Breast epithelium (tissue), 4 donors: ENCODE measurements at regions not wholly inside any gene's neighbourhood (a gene's known extent, or its start where the extent isn't known, plus 50 kb on each side); places are given as distances from the start of the nearest gene placed in this dataset.

Experiments used
- DNase-seq, 2 donors: peaks; one replicate each; pipeline ENCODE4 v3.0.0-alpha.2; 2019; ENCODE audit warnings: low spot score in 2 of 2
- H3K27ac ChIP-seq, 2 donors: fragments of 200-600 bp; sonication (generic) in 1 of 2; one replicate each; pipeline ENCODE4 v1.5.1; 2016 to 2019; ENCODE audit warnings: mild to moderate bottlenecking in 1 of 2
- H3K27me3 ChIP-seq, 2 donors: fragments of 200-600 bp; sonication (generic) in 1 of 2; one replicate each; pipeline versions ENCODE4 v1.5.1 to v1.6.0; 2017 to 2019; ENCODE audit warnings: control low read depth in 1 of 2, mild to moderate bottlenecking in 1 of 2
- H3K36me3 ChIP-seq: fragments of 200-600 bp; one replicate; pipeline ENCODE4 v1.5.1; 2019
- H3K4me1 ChIP-seq, 2 donors: fragments of 200-600 bp; sonication (generic); one replicate each; pipeline ENCODE4 v1.5.1; 2016 to 2019; ENCODE audit warnings: control low read depth in 1 of 2
- H3K4me3 ChIP-seq, 3 donors: fragments of 200-600 bp; sonication (generic); 1 replicate in 2 of 3; 2 replicates in 1 of 3; pipeline ENCODE4 v1.5.1; 2016 to 2019; ENCODE audit warnings: mild to moderate bottlenecking in 3 of 3, moderate library complexity in 2 of 3
- H3K9me3 ChIP-seq, 2 donors: fragments of 200-600 bp; sonication (generic) in 1 of 2; one replicate each; pipeline ENCODE4 v1.5.1; 2016 to 2019; ENCODE audit warnings: control low read depth in 1 of 2
- CTCF ChIP-seq, 3 donors: fragments of 450-650 bp; IDR thresholded peaks; one replicate each; pipeline ENCODE4 v1.5.1; 2016 to 2017; ENCODE audit warnings: antibody characterized with exemption in 3 of 3, mild to moderate bottlenecking in 3 of 3, moderate library complexity in 3 of 3
- POLR2A ChIP-seq: fragments of 450-650 bp; IDR thresholded peaks from one replicate; pipeline ENCODE4 v1.6.1; 2016; ENCODE audit warnings: antibody characterized with exemption, mild to moderate bottlenecking, moderate library complexity
- POLR2AphosphoS5 ChIP-seq, 3 donors: sonication (generic); formaldehyde crosslinking; IDR thresholded peaks; one replicate each; pipeline ENCODE4 v1.6.1; 2017; ENCODE audit warnings: antibody characterized with exemption in 3 of 3
- intact Hi-C: fragments of 100-400 bp; cut with DNase I; formaldehyde crosslinking; loops from one replicate; pipeline ENCODE4 v1.15.1; 2023; ENCODE audit warnings: low total_unique reads

DNA sequence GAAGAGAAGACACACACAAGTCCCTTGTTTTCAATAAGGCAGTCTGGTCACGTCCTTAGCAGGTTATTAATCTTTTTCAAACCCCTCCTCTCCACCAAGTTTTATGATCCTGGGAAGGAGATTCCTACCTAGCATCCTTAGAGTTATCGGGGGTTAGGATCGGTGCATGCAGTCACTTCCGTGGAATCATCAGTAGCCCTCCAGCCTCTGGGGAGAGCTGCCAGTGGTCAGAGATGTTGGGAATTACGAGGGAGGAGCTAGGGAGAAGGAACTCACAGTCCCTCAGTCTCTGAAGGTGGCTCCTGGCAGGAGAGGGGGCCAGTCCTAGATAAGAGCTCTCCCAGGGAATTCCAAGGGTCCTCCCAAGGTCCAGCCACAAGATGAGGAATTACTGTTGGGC lies 57.7 kb upstream of the ATP5PO start:
- Histone ChIP-seq H3K36me3 (no peaks in the 10 kb centered on the region), H3K4me3 (no peak overlapping the region), H3K9me3 (no peaks in the 10 kb centered on the region), H3K4me1 (peaks cover 0 to 5% of the 10 kb centered on the region in 2 donors), H3K27ac (no peak overlapping the region), H3K27me3 (no peaks in the 10 kb centered on the region)
- DNase-seq = no peak
- intact Hi-C loops = no loop called here
- no peak for TF ChIP-seq CTCF (IDR thresholded peaks at IDR 0.05)
- TF ChIP-seq POLR2AphosphoS5 (IDR thresholded peaks at IDR 0.05) = no peak
- TF ChIP-seq POLR2A = no peak

DNA sequence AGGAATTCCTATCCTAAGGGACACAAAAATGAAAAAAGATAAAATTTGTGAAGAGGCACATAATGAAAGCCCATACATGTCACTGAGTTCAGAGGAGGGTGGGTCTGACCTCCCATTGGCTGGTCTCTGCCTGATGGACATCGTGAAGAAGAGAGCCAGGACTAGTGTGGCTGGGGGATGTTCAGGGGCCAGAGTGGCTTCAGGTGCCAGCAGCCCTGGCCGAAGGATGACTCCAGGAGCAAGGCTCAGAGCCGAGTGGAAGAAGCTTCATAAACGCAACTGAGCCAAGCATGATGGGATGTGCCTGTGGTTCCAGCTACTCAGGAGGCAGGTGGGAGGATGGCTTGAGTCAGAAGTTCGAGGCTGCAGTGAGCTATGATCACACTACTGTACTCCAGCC lies 56.9 kb upstream of the ATP5PO start:
- intact Hi-C loops = no loop called here
- no peaks in the 10 kb centered on the region for H3K27me3 ChIP-seq
- H3K4me3 ChIP-seq = no peak overlapping the region
- TF ChIP-seq POLR2A (no peak), POLR2AphosphoS5 (IDR thresholded peaks at IDR 0.05) (no peak), CTCF (IDR thresholded peaks at IDR 0.05) (no peak)
- DNase-seq = no peak
- no peak overlapping the region for H3K27ac ChIP-seq
- peaks cover 0 to 5% of the 10 kb centered on the region in 2 donors for H3K4me1 ChIP-seq
- no peaks in the 10 kb centered on the region for H3K36me3 ChIP-seq
- no peaks in the 10 kb centered on the region for H3K9me3 ChIP-seq

- Histone ChIP-seq H3K4me3 (no peak overlapping the region), H3K27me3 (no peaks in the 10 kb centered on the region), H3K9me3 (no peaks in the 10 kb centered on the region), H3K4me1 (peaks cover 0 to 5% of the 10 kb centered on the region in 2 donors), H3K27ac (no peak overlapping the region), H3K36me3 (no peaks in the 10 kb centered on the region)
- intact Hi-C loops = no loop called here
- no peak for DNase-seq
- TF ChIP-seq CTCF (IDR thresholded peaks at IDR 0.05) (no peak), POLR2A (no peak), POLR2AphosphoS5 (IDR thresholded peaks at IDR 0.05) (no peak)
These were observed 55.9 kb upstream of the ATP5PO start for GRCh38 chr21:33971492-33972013.

GRCh38 chr21:33969581-33969980 lies 54.0 kb upstream of the ATP5PO start:
- TF ChIP-seq POLR2AphosphoS5 (IDR thresholded peaks at IDR 0.05) = no peak
- TF ChIP-seq CTCF (IDR thresholded peaks at IDR 0.05) = no peak
- TF ChIP-seq POLR2A = no peak
- peak overlapping the region in 1 of 2 donors; percentile 27 for H3K27ac ChIP-seq
- no peak for DNase-seq

DNA sequence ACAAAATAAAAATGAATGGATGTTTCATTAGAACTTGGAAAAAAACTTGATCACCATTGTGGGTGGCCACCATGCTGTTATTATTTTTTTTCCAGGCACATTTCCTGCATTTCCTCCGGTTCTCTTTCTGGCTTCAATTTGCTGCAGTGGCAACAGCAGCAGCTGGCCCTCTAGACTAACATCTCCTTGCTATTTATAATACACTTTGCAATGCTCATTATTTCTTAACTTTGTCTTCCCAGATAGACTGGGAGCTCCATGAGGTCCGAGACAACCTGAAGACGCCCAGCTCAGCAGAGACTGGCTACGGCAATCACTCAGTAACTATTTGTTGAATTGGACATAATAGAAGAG lies 53.4 kb upstream of the ATP5PO start:
- no peak for DNase-seq
- no peaks in the 10 kb centered on the region for H3K36me3 ChIP-seq
- H3K9me3 ChIP-seq = no peaks in the 10 kb centered on the region
- peaks cover 0 to 5% of the 10 kb centered on the region in 2 donors for H3K4me1 ChIP-seq
- H3K27me3 ChIP-seq = no peaks in the 10 kb centered on the region
- peak overlapping the region in 1 of 2 donors; percentile 27 for H3K27ac ChIP-seq
- TF ChIP-seq POLR2A (no peak), POLR2AphosphoS5 (IDR thresholded peaks at IDR 0.05) (no peak), CTCF (IDR thresholded peaks at IDR 0.05) (no peak)
- intact Hi-C loops = no loop called here
- no peak overlapping the region for H3K4me3 ChIP-seq

More at GRCh38 chr21:33969581-33969980, 54.0 kb upstream of the ATP5PO start:
- no peaks in the 10 kb centered on the region for H3K27me3 ChIP-seq
- H3K9me3 ChIP-seq = no peaks in the 10 kb centered on the region
- H3K4me1 ChIP-seq = peaks cover 0 to 5% of the 10 kb centered on the region in 2 donors
- no peak overlapping the region for H3K4me3 ChIP-seq
- intact Hi-C loops = no loop called here
- no peaks in the 10 kb centered on the region for H3K36me3 ChIP-seq
